Ascending aorta (tissue), 2 donors: ENCODE measurements at regions not wholly inside any gene's neighbourhood (a gene's known extent, or its start where the extent isn't known, plus 50 kb on each side); places are given as distances from the start of the nearest gene placed in this dataset.

Source experiments
- DNase-seq, 2 donors: peaks; one replicate each; pipeline ENCODE4 v3.0.0-alpha.2; 2019; ENCODE audit warnings: low spot score in 2 of 2
- H3K27ac ChIP-seq, 2 donors: fragments of 200-600 bp; sonication (generic); one replicate each; pipeline ENCODE4 v1.5.1; 2016 to 2017; ENCODE audit warnings: mild to moderate bottlenecking in 1 of 2
- H3K27me3 ChIP-seq: fragments of 200-600 bp; sonication (generic); one replicate; pipeline ENCODE4 v1.5.1; 2017
- H3K36me3 ChIP-seq, 2 donors: fragments of 200-600 bp; sonication (generic); one replicate each; pipeline ENCODE4 v1.5.1; 2016
- H3K4me1 ChIP-seq, 2 donors: fragments of 200-600 bp; sonication (generic); one replicate each; pipeline ENCODE4 v1.5.1; 2016 to 2017; ENCODE audit warnings: mild to moderate bottlenecking in 1 of 2
- H3K4me3 ChIP-seq, 2 donors: fragments of 200-600 bp; sonication (generic); one replicate each; pipeline ENCODE4 v1.5.1; 2016 to 2017; ENCODE audit warnings: mild to moderate bottlenecking in 1 of 2
- H3K9me3 ChIP-seq, 2 donors: fragments of 200-600 bp; sonication (generic); one replicate each; pipeline ENCODE4 v1.5.1; 2016
- CTCF ChIP-seq, 3 experiments: fragments of 200-600 bp in 2 of 3; fragments of 450-650 bp in 1 of 3; sonication (generic) in 2 of 3; IDR thresholded peaks; one replicate each; pipeline ENCODE4 v1.5.1; 2016 to 2019; ENCODE audit warnings: antibody characterized with exemption in 3 of 3, mild to moderate bottlenecking in 1 of 3, moderate library complexity in 1 of 3
- intact Hi-C: fragments of 100-400 bp; cut with DNase I; formaldehyde crosslinking; loops from one replicate; pipeline ENCODE4 v1.15.1; 2023

GRCh38 chr10:107650939-107651338, 486.4 kb upstream of the SORCS1 start:
- intact Hi-C loops, result no loop called here

GRCh38 chr10:107649249-107649648, 484.7 kb upstream of the SORCS1 start:
- no peak for TF ChIP-seq CTCF (IDR thresholded peaks at IDR 0.05)
- H3K36me3 ChIP-seq, result no peaks in the 10 kb centered on the region
- no peak overlapping the region for H3K4me3 ChIP-seq

More at GRCh38 chr10:107650939-107651338, 486.4 kb upstream of the SORCS1 start:
- H3K27ac ChIP-seq, result no peak overlapping the region
- no peak overlapping the region for H3K4me3 ChIP-seq
- H3K9me3 ChIP-seq, result no peaks in the 10 kb centered on the region
- TF ChIP-seq CTCF (IDR thresholded peaks at IDR 0.05), result no peak
- H3K4me1 ChIP-seq, result no peaks in the 10 kb centered on the region
- no peaks in the 10 kb centered on the region for H3K27me3 ChIP-seq
- no peaks in the 10 kb centered on the region for H3K36me3 ChIP-seq
- no peak for DNase-seq

GRCh38 chr10:107647462-107647861, 483.0 kb upstream of the SORCS1 start:
- no peaks in the 10 kb centered on the region for H3K9me3 ChIP-seq
- H3K27ac ChIP-seq, result no peak overlapping the region
- no peak for TF ChIP-seq CTCF (IDR thresholded peaks at IDR 0.05)
- no peaks in the 10 kb centered on the region for H3K27me3 ChIP-seq
- no peaks in the 10 kb centered on the region for H3K4me1 ChIP-seq
- intact Hi-C loops, result no loop called here
- H3K36me3 ChIP-seq, result no peaks in the 10 kb centered on the region
- H3K4me3 ChIP-seq, result no peak overlapping the region
- no peak for DNase-seq

More at GRCh38 chr10:107649249-107649648, 484.7 kb upstream of the SORCS1 start:
- Histone ChIP-seq H3K27ac (no peak overlapping the region), H3K4me1 (no peaks in the 10 kb centered on the region), H3K27me3 (no peaks in the 10 kb centered on the region), H3K9me3 (no peaks in the 10 kb centered on the region)
- DNase-seq, result no peak
- intact Hi-C loops, result no loop called here

- Histone ChIP-seq H3K4me1 (no peaks in the 10 kb centered on the region), H3K9me3 (no peaks in the 10 kb centered on the region), H3K27ac (no peak overlapping the region), H3K27me3 (no peaks in the 10 kb centered on the region), H3K4me3 (no peak overlapping the region), H3K36me3 (no peaks in the 10 kb centered on the region)
- intact Hi-C loops, result no loop called here
- no peak for DNase-seq
- TF ChIP-seq CTCF (IDR thresholded peaks at IDR 0.05), result no peak
Observed at GRCh38 chr10:107631876-107632275, 467.4 kb upstream of the SORCS1 start.

GRCh38 chr10:107626862-107627261, 462.4 kb upstream of the SORCS1 start:
- H3K9me3 ChIP-seq, result no peaks in the 10 kb centered on the region
- TF ChIP-seq CTCF (IDR thresholded peaks at IDR 0.05), result no peak
- DNase-seq, result no peak
- H3K4me3 ChIP-seq, result no peak overlapping the region
- intact Hi-C loops, result no loop called here
- no peaks in the 10 kb centered on the region for H3K4me1 ChIP-seq
- H3K27ac ChIP-seq, result no peak overlapping the region
- H3K27me3 ChIP-seq, result no peaks in the 10 kb centered on the region
- H3K36me3 ChIP-seq, result no peaks in the 10 kb centered on the region

GRCh38 chr10:107623292-107623691, 458.8 kb upstream of the SORCS1 start:
- Histone ChIP-seq H3K4me3 (no peak overlapping the region), H3K9me3 (no peaks in the 10 kb centered on the region), H3K36me3 (no peaks in the 10 kb centered on the region), H3K27ac (no peak overlapping the region), H3K27me3 (no peaks in the 10 kb centered on the region), H3K4me1 (no peaks in the 10 kb centered on the region)
- intact Hi-C loops, result no loop called here
- no peak for TF ChIP-seq CTCF (IDR thresholded peaks at IDR 0.05)
- no peak for DNase-seq
